GM19035 (cell line): ENCODE measurements at regions not wholly inside any gene's neighbourhood (a gene's known extent, or its start where the extent isn't known, plus 50 kb on each side); places are given as distances from the start of the nearest gene placed in this dataset.

Source experiments
- ATAC-seq: cut with Tn5 transposase; IDR thresholded peaks from one replicate; pipeline ENCODE4 v1.9.1; 2021; ENCODE audit not compliant: unreplicated experiment

DNA sequence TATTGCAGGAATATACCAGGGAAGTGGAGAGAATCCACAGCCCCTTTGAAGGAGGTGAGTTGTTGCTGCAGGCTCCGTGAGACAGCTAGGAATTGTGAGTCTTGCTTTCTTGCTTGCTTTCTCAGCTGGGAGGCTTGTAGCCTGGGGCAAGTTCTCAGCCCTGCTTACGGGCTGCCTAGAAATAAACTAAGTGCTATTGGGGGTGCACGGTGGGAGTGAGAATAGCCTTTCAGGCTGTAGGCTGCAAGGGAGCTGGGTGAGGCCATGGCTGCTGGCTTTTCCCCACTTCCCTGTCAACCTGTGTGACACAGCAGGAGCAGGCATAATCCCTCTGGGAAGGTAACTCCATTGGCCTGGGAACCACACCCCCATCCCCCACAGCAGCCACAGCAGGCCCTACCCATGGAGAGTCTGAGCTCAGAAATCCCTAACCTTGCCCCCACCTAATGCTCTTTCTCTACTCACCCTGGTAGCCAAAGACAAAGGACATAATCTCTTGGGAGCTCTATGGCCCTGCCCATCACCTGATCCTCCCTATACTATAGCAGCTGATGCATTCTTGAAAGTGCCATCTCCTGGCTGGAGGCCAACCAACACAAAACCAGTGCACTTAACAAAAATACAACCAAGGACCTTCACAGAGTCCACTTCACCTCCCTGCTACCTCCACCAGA, 113.0 kb downstream of the MMRN1 start:
- no peak for ATAC-seq

DNA sequence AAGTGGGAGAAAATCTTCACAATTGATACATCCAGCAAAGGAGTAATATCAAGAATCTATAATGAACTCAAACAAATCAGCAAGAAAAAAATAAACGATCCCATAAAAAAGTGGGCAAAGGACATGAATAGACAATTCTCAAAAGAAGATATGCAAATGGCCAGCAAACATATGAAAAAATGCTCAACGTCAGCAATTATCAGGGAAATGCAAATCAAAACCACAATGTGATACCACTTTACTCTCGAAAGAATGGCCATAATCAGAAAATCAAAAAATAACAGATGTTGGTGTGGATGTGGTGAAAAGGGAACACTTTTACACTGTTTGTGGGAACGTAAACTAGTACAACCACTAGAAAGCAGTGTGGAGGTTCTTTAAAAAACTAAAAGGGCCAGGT, 114.3 kb upstream of the CCSER1 start:
- no peak for ATAC-seq

DNA sequence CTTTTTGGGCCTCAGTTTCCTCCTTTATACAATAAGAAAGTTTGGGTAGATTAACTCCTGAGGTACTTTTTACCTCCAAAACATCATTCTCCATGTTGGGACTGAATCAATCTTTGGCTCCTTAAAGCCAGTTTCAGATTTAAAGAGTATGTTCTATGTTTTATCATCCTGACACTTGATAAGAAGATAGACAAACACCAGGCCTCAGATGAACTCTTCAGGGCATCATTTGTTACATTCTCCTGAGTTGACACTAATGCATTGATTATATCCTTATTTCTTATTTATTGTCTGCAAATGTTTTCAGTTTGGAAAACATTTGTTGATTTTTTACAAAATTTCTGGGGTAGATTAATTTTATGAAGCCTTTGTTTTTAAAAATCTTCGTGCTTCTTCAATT, 102.7 kb upstream of the CCSER1 start:
- no peak for ATAC-seq

DNA sequence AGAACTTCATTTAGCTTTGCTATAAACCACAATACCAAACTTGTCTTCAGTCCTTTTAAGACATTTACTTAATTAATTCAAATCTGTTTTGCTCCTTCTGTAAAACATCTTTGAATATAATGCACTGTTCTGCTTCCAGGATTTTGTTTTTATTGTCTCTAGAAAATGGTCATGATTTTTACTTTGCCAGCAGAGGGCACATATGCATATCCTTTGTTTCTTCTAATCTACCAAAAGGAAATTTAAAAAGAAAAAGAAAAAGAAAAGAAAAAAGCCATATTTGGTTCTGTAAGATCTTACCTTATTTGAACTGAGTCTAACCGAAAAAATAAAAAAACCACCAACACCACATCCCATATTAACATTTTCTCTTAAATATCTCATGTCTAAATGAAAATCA, 101.9 kb upstream of the CCSER1 start:
- ATAC-seq, result no peak

DNA sequence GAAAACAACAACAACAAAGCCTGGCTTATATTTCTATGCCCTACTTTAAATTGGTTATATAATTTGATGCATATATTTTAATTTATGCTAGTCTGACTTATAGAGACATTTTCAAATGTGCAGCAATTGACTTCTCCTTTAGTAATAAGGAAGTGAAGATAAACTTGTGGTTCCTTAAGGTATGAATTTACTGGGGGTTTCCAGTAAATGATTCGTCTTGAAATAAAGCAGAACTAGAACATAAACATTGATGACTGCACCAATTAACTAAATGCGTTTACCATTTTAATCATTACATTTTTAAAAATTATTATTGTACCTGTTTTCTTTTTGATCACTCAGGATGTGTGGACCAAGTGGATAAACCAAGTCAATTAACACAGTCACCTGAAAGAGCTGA, 99.6 kb upstream of the CCSER1 start:
- ATAC-seq, result peak; percentile 90

DNA sequence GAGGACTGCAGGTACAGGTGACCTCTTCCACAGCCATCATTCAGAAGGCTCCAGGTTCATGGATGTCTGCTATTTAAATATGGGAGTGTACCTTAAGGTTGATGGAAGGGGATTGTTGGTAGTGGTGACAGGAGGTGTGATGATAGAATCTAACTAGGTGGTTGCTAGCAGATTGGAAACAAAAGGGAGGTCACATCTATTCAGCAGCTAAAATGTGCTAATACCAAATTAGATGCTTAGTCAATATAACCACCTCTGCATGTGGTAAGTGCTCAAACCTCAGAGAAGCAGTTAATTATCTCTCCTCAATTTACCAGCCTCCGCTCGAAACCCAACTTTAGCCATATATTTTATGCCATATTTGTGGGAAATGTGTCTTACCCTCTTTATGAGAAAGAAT, 98.7 kb upstream of the CCSER1 start:
- no peak for ATAC-seq

DNA sequence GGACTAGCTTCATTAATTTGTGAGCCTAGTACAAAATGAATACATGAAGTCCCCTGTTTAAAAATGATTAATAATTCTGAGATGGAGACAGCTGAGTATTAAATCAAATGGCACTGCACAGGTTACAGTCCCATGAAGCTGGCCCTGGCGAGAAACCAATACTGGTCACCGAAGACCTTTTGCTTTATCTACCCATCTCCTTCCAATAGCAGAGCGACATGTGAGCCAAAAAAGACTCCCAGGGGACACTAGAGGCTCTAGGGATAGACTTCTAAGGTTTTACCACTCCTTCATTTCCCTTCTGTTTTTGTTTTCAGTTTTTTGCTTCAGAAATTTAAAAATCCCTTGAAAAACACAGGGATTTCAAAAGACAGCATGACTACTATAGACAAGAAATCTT, 97.0 kb upstream of the CCSER1 start:
- no peak for ATAC-seq

DNA sequence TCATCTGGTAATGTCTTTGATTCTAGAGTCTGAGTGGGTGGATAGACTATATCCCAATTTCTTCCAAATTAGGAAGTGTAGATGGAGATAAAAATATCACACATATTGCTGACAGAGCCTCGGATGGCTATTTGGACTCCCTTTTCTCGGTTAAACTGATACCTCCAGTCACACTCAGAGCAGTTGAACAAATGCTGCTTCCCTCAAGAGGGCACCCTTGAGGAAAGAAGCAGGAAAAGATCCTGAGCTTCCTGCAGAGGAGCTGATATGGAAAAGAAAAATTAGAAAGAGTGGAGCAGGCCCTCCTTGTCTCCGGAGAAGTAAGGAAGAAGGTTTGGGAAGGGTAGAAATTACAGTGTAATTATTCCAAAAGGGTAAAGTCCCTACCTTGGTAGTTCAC, 96.2 kb upstream of the CCSER1 start:
- no peak for ATAC-seq

DNA sequence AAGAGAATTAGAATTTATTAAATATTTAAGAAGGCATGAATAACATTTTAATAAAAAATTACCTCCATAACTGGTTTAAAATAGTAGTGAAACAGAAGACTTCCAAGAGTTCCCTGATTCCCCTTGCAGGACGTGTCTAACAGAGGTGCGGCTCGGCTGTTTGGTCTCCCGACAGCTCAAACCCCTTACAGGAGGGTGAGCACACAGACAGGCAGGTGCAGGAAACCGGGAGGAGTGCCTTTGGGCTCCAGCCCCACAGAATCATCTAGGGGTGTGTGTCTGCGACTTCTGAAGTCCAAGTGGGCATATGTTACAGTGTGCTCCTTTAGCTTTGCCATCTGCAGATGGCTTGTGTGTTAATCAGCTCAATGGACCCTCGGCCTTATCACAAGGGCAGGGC, 88.1 kb upstream of the CCSER1 start:
- no peak for ATAC-seq

DNA sequence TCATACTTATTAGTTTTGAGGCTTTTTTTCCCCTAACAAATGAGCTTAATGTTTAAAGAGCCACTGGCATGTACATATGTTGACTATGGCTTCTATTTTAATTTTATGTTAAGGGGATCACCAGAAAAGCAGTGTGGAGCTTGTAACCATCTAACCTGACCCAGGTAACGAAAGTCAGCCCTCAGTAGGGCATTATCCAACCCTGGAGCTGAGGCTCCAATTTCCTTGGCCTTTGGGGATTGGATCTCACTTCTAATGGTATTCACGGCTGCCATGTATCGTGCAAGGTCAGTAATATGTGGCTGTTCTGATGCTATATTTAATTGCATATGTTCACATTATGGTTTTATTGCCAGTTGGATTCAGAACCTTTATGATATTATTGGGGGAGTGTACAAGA, 75.2 kb upstream of the CCSER1 start:
- ATAC-seq, result no peak

DNA sequence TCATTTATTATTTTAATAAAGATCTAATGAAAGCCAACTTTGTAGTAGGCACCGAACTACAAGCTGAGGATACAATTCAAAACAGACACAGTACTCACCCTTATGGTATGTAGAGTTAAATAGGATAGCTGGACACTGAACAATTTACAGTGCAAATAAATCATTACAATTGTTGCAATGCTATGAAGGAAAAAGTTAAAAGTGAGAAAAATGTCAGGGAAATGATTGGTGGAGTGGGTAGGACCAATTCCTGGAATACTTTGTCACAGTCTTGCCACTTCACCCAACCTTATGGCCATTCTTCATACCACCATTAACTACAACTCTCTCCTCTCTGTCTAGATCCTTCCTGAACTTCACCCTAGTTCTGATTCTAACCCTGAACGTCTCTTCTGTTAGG, 70.1 kb upstream of the CCSER1 start:
- ATAC-seq, result no peak

DNA sequence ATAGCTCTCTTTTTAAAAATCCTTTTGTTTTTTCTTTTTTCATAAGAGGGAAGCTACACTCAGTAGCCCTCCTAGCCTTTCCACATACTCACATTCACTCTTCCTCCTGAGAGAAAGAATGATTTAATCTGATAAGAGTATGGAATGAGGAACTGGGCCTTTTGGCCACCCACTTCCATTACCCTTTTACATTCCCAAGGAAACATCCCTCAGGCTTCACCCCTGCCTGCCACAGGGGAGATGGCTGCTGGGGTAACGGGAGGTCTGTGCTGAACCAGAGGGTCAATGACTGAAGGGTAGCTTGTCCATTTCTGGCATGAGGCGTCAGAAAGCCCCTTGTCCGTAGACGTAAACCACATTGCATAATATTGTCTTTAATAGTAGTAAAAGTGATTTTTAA, 67.2 kb upstream of the CCSER1 start:
- no peak for ATAC-seq

DNA sequence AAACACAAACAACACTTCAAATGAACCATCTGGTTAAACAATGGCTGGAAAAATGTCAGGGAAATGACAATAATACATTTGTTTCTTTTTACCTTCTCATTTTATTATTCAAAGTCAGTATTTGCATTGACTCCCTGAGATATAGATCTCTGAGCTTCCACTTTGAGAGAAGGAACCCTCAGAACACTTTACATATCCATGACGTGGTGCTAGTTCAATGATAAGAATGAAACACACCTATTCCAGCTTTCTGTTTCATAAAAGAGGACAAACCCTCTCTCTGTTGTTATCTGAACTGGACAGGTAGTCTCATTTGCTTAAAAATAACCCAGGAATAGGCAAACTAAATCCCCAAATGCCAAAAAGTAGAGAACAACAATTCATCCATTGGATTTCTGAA, 65.3 kb upstream of the CCSER1 start:
- ATAC-seq, result no peak

DNA sequence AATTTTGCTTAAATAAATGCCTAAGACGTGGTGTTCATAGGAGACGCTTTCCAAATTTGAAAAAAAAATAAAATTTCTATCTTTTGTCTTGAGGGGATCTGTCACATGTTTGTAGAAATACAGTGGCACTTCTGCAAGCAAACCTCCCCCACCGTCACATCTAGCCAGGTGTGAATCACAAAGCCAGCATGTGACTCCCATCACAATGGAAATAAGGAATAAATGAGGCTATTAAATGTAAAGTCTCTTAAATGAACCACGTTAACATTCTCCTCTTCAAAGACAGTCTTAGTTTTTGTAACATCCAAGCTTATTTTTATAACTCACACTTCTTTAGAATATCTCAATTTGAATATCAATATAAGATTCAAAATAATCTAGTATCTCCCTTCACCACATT, 63.0 kb upstream of the CCSER1 start:
- no peak for ATAC-seq

DNA sequence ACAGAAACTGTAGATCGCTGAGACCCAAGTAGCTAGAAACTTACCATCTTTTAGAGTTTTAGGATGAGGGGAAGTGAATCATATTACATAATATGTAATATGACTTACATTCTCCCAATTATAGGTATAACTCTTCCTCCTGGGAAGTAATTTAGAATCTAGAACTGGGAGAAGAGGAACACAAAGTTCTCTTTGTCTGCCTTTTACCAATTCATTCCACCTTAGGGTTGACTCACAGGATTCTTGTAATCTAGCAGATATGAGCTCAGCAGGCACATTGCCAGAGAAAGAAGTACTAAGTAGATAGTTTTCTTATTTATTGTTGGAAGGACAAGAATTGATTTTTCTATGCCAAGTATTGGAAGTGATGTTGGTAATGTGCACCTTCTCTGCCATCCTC, 58.0 kb upstream of the CCSER1 start:
- no peak for ATAC-seq

DNA sequence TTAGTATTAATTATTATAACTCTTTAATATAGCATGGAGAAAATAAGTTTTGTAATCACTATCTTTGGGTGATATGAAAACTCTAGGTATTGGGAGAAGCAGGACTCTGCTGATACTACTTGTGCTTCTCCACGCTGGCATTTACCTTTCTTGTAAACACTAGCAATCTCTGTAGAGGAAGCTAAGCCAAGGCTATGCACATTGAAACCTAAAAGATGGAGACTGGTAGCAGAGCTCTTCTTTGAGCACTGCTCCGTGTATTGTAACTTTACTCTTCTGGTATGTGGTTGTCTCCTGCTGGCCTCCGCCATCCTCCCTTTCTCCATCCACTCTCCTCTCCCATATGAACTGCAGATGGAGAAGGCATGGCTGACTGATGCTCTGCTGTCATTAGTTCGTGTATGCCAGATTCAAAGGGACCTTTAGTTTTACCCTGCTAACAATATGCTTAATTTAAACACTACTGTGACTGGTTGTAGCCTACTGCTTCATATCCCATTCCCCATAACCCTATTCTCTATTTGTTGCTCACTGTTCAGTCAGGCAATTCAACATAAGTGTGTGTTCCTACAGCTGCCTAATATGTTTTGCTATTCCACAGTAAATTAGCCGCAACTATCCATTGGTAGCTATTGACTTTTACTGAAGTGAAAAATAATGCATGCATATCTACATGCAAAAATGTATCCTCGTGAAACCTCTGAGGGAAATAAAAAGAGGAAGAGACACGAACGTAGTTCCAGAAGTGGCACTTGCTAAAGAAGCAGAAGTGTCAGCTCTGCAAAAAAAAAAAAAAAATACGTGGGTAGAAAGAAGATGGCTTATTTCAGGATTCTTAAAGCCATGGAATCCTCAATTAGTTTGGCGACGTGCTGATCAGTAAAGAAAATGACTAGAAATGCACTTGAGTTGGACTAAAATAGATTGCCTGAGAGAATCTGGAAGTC, 55.6 kb upstream of the CCSER1 start:
- ATAC-seq, result no peak

DNA sequence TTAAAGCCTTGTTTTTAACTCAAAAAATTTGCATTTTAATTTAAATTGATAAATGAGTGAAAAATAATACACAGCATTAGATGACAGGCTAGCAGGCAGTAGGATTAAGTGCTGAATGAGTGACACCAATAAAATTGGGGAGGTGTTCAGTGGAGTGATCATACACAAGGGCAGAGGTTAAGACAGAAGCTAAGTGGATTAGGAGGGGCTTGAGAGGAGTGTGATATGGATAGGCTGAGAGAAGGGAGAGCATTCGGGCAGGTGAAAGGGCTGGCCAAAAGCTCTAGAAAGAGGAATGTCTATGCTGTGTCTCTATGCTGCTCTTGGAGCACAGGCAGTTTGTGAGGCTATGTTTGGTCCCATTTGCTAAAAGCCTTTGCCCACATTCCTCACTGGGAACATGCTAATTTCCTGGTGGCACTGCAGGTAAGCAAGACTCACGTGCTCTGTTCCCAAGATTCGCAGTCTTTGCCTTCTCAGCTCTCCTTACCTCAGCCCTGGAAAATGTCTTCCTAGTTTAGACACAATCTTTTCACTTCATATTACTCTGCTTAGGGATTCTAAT, 52.8 kb upstream of the CCSER1 start:
- ATAC-seq, result no peak
